SH-SY5Y (cell line): ENCODE measurements at regions not wholly inside any gene's neighbourhood (a gene's known extent, or its start where the extent isn't known, plus 50 kb on each side); places are given as distances from the start of the nearest gene placed in this dataset.

ENCODE experiments used
- GATA2 ChIP-seq: IDR thresholded peaks from 2 replicates; pipeline ENCODE4 v1.6.1; 2011; ENCODE audit warnings: mild to moderate bottlenecking, low read depth, low read length
- GATA3 ChIP-seq: IDR thresholded peaks from 2 replicates; pipeline ENCODE4 v1.6.1; 2011; ENCODE audit warnings: low read depth, mild to moderate bottlenecking, low read length, moderate library complexity

DNA sequence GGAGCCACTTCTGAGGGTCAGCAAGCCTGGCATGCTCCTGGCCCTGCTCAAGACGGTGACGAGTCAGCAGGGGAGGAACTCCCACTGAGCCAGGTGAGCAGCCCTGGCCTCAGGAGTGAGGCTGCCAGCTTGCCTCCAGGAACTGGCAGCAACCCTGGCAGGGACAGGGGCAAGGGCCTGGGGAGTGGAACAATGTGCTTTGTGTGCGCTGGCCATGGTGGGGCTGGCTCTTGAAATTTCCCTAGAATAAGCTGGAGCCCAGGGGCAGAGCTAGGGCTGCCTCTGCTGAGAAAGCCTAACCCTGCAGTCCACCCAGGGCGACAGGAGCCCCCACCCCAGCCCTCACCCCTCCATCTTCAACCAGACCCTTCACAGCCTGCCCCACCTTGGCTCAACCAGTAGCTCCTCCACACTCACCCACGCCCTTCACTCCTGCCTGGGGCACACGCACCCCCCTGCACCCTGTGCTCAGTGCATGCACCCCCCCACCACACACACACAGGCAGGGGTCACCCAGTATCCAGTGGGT lies 88.0 kb downstream of the MRPL14 start:
- TF ChIP-seq GATA2: no peak
- TF ChIP-seq GATA3: no peak
